ENCODE measurements at regions not wholly inside any gene's neighbourhood (a gene's known extent, or its start where the extent isn't known, plus 50 kb on each side); places are given as distances from the start of the nearest gene placed in this dataset.

DNA sequence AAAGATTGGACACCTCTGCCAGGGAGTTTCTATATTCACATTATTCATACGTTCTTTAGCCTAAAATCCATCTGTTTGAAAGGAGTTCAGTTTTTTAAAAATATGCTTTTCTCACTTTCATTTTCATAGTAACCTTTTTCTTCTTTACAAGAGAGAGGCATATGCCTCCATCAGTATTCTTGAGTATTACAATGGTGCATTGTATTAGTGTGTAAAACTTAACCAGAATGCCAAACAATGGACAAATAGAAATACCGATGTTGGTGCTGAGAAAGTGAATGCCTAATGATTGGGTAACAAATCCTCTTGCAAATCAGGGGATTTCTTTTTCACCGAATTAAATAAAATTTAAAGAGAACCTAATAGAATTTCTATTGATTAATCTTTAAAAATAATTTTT, 163.2 kb upstream of the LAMA2 start:
- TF ChIP-seq, protein P1, sequence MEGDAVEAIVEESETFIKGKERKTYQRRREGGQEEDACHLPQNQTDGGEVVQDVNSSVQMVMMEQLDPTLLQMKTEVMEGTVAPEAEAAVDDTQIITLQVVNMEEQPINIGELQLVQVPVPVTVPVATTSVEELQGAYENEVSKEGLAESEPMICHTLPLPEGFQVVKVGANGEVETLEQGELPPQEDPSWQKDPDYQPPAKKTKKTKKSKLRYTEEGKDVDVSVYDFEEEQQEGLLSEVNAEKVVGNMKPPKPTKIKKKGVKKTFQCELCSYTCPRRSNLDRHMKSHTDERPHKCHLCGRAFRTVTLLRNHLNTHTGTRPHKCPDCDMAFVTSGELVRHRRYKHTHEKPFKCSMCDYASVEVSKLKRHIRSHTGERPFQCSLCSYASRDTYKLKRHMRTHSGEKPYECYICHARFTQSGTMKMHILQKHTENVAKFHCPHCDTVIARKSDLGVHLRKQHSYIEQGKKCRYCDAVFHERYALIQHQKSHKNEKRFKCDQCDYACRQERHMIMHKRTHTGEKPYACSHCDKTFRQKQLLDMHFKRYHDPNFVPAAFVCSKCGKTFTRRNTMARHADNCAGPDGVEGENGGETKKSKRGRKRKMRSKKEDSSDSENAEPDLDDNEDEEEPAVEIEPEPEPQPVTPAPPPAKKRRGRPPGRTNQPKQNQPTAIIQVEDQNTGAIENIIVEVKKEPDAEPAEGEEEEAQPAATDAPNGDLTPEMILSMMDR (IDR thresholded peaks at IDR 0.05) = no peak
- TF ChIP-seq POLR2A (IDR thresholded peaks at IDR 0.05) = no peak
